Sigmoid colon (tissue), 4 donors: ENCODE measurements at regions not wholly inside any gene's neighbourhood (a gene's known extent, or its start where the extent isn't known, plus 50 kb on each side); places are given as distances from the start of the nearest gene placed in this dataset.

Experiments
- CTCF ChIP-seq, 4 experiments: fragments of 450-650 bp in 3 of 4; fragments of 200-600 bp in 1 of 4; IDR thresholded peaks; one replicate each; pipeline ENCODE4 v1.5.1; 2016 to 2019; ENCODE audit warnings: antibody characterized with exemption in 4 of 4, mild to moderate bottlenecking in 3 of 4, moderate library complexity in 2 of 4
- EP300 ChIP-seq, 4 donors: sonication (generic); formaldehyde crosslinking; IDR thresholded peaks; one replicate each; pipeline ENCODE4 v1.6.1; 2017; ENCODE audit warnings: antibody characterized with exemption in 4 of 4
- POLR2A ChIP-seq, 2 donors: fragments of 450-650 bp; IDR thresholded peaks; one replicate each; pipeline ENCODE4 v1.6.1; 2016; ENCODE audit warnings: antibody characterized with exemption in 2 of 2, mild to moderate bottlenecking in 2 of 2, moderate library complexity in 2 of 2

GRCh38 chr1:224512600-224513151, 78.1 kb upstream of the WDR26 start:
- TF ChIP-seq POLR2A (IDR thresholded peaks at IDR 0.05) (no peak), CTCF (IDR thresholded peaks at IDR 0.05) (no peak), EP300 (IDR thresholded peaks at IDR 0.05) (no peak)
